WTC11 (cell line): ENCODE measurements at regions not wholly inside any gene's neighbourhood (a gene's known extent, or its start where the extent isn't known, plus 50 kb on each side); places are given as distances from the start of the nearest gene placed in this dataset.

Experiments
- EMX1 ChIP-seq: fragments of 250-450 bp; sonication (Bioruptor Pico); IDR thresholded peaks from 2 replicates; pipeline ENCODE4 v1.8.0; 2021; ENCODE audit warnings: mild to moderate bottlenecking
- ETV6 ChIP-seq: sonication (generic); formaldehyde crosslinking; IDR thresholded peaks from 2 replicates; pipeline ENCODE4 v1.8.1; 2022; ENCODE audit warnings: mild to moderate bottlenecking, missing genetic modification reagents
- FOXK1 ChIP-seq: sonication (generic); formaldehyde crosslinking; IDR thresholded peaks from 2 replicates; pipeline ENCODE4 v1.8.0; 2022; ENCODE audit warnings: mild to moderate bottlenecking, moderate library complexity, missing genetic modification reagents
- GTF2I ChIP-seq: fragments of 250-450 bp; sonication (Bioruptor Pico); conservative IDR thresholded peaks from 2 replicates; pipeline ENCODE4 v1.4.0; 2021; ENCODE audit warnings: mild to moderate bottlenecking
- MXD4 ChIP-seq: fragments of 250-450 bp; sonication (Bioruptor Pico); IDR thresholded peaks from 2 replicates; pipeline ENCODE4 v1.8.0; 2021; ENCODE audit warnings: mild to moderate bottlenecking, moderate library complexity, borderline replicate concordance
- RELA ChIP-seq: sonication (generic); formaldehyde crosslinking; IDR thresholded peaks from 2 replicates; pipeline ENCODE4 v1.8.1; 2022; ENCODE audit warnings: missing genetic modification reagents, mild to moderate bottlenecking, borderline replicate concordance
- SMAD3 ChIP-seq: sonication (generic); formaldehyde crosslinking; IDR thresholded peaks from 2 replicates; pipeline ENCODE4 v1.8.0; 2022; ENCODE audit warnings: missing genetic modification reagents, mild to moderate bottlenecking, borderline replicate concordance
- ZNF263 ChIP-seq: sonication (generic); formaldehyde crosslinking; IDR thresholded peaks from 2 replicates; pipeline ENCODE4 v1.8.1; 2022; ENCODE audit warnings: low read depth, mild to moderate bottlenecking, moderate library complexity, missing genetic modification reagents
- ZNF423 ChIP-seq: fragments of 250-450 bp; sonication (Bioruptor Pico); IDR thresholded peaks from 2 replicates; pipeline ENCODE4 v2.1.2; 2022; ENCODE audit warnings: mild to moderate bottlenecking, moderate library complexity
- TF ChIP-seq, protein P1 (sequence below): fragments of 200-600 bp; IDR thresholded peaks from 2 replicates; pipeline ENCODE4 v1.8.0; 2022; ENCODE audit warnings: antibody characterized with exemption
- TF ChIP-seq, protein P2 (sequence below): sonication (generic); formaldehyde crosslinking; IDR thresholded peaks from 2 replicates; pipeline ENCODE4 v1.8.1; 2022; ENCODE audit warnings: low read depth, missing genetic modification reagents, borderline replicate concordance
- TF ChIP-seq, protein P3 (sequence below): fragments of 250-450 bp; sonication (Bioruptor Pico); IDR thresholded peaks from 2 replicates; pipeline ENCODE4 v2.1.2; 2022; ENCODE audit warnings: mild to moderate bottlenecking, moderate library complexity
- TF ChIP-seq, protein P4 (sequence below): sonication (generic); formaldehyde crosslinking; IDR thresholded peaks from 2 replicates; pipeline ENCODE4 v1.8.1; 2023; ENCODE audit warnings: mild to moderate bottlenecking, missing genetic modification reagents, moderate library complexity
- TF ChIP-seq, protein P5 (sequence below): sonication (generic); formaldehyde crosslinking; IDR thresholded peaks from 2 replicates; pipeline ENCODE4 v1.8.0; 2022; ENCODE audit warnings: mild to moderate bottlenecking, missing genetic modification reagents

DNA sequence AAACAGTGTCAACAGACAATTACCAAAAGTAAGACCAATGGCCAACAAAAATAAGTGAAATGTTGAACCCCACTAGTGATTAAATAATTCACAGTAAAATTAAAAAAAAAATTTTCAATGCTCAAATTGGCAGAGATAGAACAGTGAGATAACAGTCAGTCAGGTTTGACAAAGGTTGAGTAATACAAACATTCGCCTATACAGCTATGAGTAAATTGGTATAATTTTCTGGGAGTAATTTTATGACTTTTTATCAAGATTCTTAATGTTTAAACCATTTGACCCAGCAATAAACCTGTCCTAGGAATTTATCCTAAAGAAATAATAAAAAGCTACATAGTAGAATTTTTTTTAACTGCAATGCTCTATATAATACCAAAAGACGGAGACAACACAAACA lies 64.9 kb upstream of the SHH start:
- TF ChIP-seq, protein P1, sequence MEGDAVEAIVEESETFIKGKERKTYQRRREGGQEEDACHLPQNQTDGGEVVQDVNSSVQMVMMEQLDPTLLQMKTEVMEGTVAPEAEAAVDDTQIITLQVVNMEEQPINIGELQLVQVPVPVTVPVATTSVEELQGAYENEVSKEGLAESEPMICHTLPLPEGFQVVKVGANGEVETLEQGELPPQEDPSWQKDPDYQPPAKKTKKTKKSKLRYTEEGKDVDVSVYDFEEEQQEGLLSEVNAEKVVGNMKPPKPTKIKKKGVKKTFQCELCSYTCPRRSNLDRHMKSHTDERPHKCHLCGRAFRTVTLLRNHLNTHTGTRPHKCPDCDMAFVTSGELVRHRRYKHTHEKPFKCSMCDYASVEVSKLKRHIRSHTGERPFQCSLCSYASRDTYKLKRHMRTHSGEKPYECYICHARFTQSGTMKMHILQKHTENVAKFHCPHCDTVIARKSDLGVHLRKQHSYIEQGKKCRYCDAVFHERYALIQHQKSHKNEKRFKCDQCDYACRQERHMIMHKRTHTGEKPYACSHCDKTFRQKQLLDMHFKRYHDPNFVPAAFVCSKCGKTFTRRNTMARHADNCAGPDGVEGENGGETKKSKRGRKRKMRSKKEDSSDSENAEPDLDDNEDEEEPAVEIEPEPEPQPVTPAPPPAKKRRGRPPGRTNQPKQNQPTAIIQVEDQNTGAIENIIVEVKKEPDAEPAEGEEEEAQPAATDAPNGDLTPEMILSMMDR, result no peak
- TF ChIP-seq, protein P2, sequence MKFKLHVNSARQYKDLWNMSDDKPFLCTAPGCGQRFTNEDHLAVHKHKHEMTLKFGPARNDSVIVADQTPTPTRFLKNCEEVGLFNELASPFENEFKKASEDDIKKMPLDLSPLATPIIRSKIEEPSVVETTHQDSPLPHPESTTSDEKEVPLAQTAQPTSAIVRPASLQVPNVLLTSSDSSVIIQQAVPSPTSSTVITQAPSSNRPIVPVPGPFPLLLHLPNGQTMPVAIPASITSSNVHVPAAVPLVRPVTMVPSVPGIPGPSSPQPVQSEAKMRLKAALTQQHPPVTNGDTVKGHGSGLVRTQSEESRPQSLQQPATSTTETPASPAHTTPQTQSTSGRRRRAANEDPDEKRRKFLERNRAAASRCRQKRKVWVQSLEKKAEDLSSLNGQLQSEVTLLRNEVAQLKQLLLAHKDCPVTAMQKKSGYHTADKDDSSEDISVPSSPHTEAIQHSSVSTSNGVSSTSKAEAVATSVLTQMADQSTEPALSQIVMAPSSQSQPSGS (CRISPR knock-in tag), result no peak
- TF ChIP-seq GTF2I (CRISPR knock-in tag) (no peak), SMAD3 (CRISPR knock-in tag) (no peak), RELA (CRISPR knock-in tag) (no peak), ZNF423 (CRISPR knock-in tag) (no peak), EMX1 (no peak), ETV6 (no peak), FOXK1 (CRISPR knock-in tag) (no peak), ZNF263 (CRISPR knock-in tag) (no peak), MXD4 (CRISPR knock-in tag) (no peak)
- TF ChIP-seq, protein P3, sequence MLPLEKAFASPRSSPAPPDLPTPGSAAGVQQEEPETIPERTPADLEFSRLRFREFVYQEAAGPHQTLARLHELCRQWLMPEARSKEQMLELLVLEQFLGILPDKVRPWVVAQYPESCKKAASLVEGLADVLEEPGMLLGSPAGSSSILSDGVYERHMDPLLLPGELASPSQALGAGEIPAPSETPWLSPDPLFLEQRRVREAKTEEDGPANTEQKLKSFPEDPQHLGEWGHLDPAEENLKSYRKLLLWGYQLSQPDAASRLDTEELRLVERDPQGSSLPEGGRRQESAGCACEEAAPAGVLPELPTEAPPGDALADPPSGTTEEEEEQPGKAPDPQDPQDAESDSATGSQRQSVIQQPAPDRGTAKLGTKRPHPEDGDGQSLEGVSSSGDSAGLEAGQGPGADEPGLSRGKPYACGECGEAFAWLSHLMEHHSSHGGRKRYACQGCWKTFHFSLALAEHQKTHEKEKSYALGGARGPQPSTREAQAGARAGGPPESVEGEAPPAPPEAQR (CRISPR knock-in tag), result no peak
- TF ChIP-seq, protein P4, sequence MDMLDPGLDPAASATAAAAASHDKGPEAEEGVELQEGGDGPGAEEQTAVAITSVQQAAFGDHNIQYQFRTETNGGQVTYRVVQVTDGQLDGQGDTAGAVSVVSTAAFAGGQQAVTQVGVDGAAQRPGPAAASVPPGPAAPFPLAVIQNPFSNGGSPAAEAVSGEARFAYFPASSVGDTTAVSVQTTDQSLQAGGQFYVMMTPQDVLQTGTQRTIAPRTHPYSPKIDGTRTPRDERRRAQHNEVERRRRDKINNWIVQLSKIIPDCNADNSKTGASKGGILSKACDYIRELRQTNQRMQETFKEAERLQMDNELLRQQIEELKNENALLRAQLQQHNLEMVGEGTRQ (CRISPR knock-in tag), result no peak
- TF ChIP-seq, protein P5, sequence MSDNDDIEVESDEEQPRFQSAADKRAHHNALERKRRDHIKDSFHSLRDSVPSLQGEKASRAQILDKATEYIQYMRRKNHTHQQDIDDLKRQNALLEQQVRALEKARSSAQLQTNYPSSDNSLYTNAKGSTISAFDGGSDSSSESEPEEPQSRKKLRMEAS (CRISPR knock-in tag), result no peak
